HEK293T (cell line): ENCODE measurements at regions not wholly inside any gene's neighbourhood (a gene's known extent, or its start where the extent isn't known, plus 50 kb on each side); places are given as distances from the start of the nearest gene placed in this dataset.

ENCODE experiments used
- CTCF ChIA-PET: fragments of 350-600 bp; formaldehyde crosslinking; extraction: SDS; loops from one replicate; lab custom pipeline; 2021; ENCODE audit warnings: antibody characterized with exemption, inconsistent platforms; lab: Yijun Ruan, JAX
- POLR2A ChIA-PET: fragments of 350-600 bp; formaldehyde crosslinking; extraction: SDS; loops from one replicate; lab custom pipeline; 2020; ENCODE audit warnings: antibody characterized with exemption, inconsistent platforms; lab: Yijun Ruan, JAX
- DNase-seq: peaks from one replicate; pipeline ENCODE4 v3.0.0; 2012; ENCODE audit warnings: mixed read lengths; ENCODE audit errors: extremely low spot score
- ARNT ChIP-seq: fragments of 450-650 bp; IDR thresholded peaks from 2 replicates; pipeline ENCODE4 v1.6.1; 2017; ENCODE audit warnings: mild to moderate bottlenecking
- BHLHE40 ChIP-seq: fragments of 450-650 bp; IDR thresholded peaks from 2 replicates; pipeline ENCODE4 v1.6.1; 2016; ENCODE audit warnings: mild to moderate bottlenecking, moderate library complexity, borderline replicate concordance
- CTBP1 ChIP-seq: fragments of 450-650 bp; IDR thresholded peaks from 2 replicates; pipeline ENCODE4 v1.6.1; 2016; ENCODE audit warnings: borderline replicate concordance
- ELF4 ChIP-seq: fragments of 450-650 bp; IDR thresholded peaks from 2 replicates; pipeline ENCODE4 v1.6.1; 2017; ENCODE audit warnings: antibody characterized with exemption
- FOXA1 ChIP-seq: fragments of 450-650 bp; IDR thresholded peaks from 2 replicates; pipeline ENCODE4 v1.6.1; 2016; ENCODE audit warnings: mild to moderate bottlenecking
- FOXK2 ChIP-seq: fragments of 450-650 bp; IDR thresholded peaks from 2 replicates; pipeline ENCODE4 v1.6.1; 2016; ENCODE audit warnings: mild to moderate bottlenecking
- FOXM1 ChIP-seq: fragments of 450-650 bp; IDR thresholded peaks from 2 replicates; pipeline ENCODE4 v1.6.1; 2017; ENCODE audit warnings: mild to moderate bottlenecking, borderline replicate concordance
- HDGF ChIP-seq: fragments of 450-650 bp; IDR thresholded peaks from 2 replicates; pipeline ENCODE4 v1.6.1; 2017; ENCODE audit warnings: antibody characterized with exemption, borderline replicate concordance
- L3MBTL2 ChIP-seq: fragments of 450-650 bp; conservative IDR thresholded peaks from 2 replicates; pipeline ENCODE4 v1.6.1; 2016; ENCODE audit warnings: mild to moderate bottlenecking
- LEF1 ChIP-seq: fragments of 450-650 bp; IDR thresholded peaks from 2 replicates; pipeline ENCODE4 v1.6.1; 2017; ENCODE audit warnings: mild to moderate bottlenecking, borderline replicate concordance
- NFRKB ChIP-seq: fragments of 450-650 bp; IDR thresholded peaks from 2 replicates; pipeline ENCODE4 v1.6.1; 2016; ENCODE audit warnings: mild to moderate bottlenecking, moderate library complexity
- PKNOX1 ChIP-seq: fragments of 450-650 bp; IDR thresholded peaks from 2 replicates; pipeline ENCODE4 v1.6.1; 2016
- SP1 ChIP-seq: fragments of 450-650 bp; IDR thresholded peaks from 2 replicates; pipeline ENCODE4 v1.6.1; 2017
- SUZ12 ChIP-seq: fragments of 450-650 bp; IDR thresholded peaks from 2 replicates; pipeline ENCODE4 v1.6.1; 2016; ENCODE audit warnings: mild to moderate bottlenecking
- TARDBP ChIP-seq: fragments of 450-650 bp; IDR thresholded peaks from 2 replicates; pipeline ENCODE4 v1.6.1; 2016
- ZNF384 ChIP-seq: fragments of 450-650 bp; IDR thresholded peaks from 2 replicates; pipeline ENCODE4 v1.6.1; 2016

GRCh38 chrX:39248330-39248729 lies 447.1 kb downstream of the MID1IP1 start:
- CTCF ChIA-PET: interaction anchor here (0.6 kb wide), 1 partner anchor 136 kb away, joined by 3 read pairs; no protein-coding TSS in a partner anchor

GRCh38 chrX:39249999-39250398 lies 448.7 kb downstream of the MID1IP1 start:
- CTCF ChIA-PET: no interaction called here
- POLR2A ChIA-PET: interaction anchor here (0.7 kb wide), 1 partner anchor 205 kb away, joined by 3 read pairs; no protein-coding TSS in a partner anchor
- TF ChIP-seq CTBP1 (no peak), LEF1 (no peak), PKNOX1 (no peak), TARDBP (no peak), FOXK2 (no peak), FOXA1 (no peak), NFRKB (no peak), ARNT (no peak), L3MBTL2 (no peak), ZNF384 (no peak), ELF4 (no peak), SUZ12 (no peak), HDGF (no peak), FOXM1 (no peak), BHLHE40 (no peak), SP1 (no peak)
- DNase-seq: no peak

More at GRCh38 chrX:39248330-39248729, 447.1 kb downstream of the MID1IP1 start:
- POLR2A ChIA-PET: no interaction called here
- TF ChIP-seq FOXA1 (no peak), NFRKB (no peak), TARDBP (no peak), SUZ12 (no peak), ZNF384 (no peak), L3MBTL2 (no peak), ELF4 (no peak), BHLHE40 (no peak), PKNOX1 (no peak), ARNT (no peak), HDGF (no peak)
- no peak for DNase-seq

- no peak for DNase-seq
- ChIA-PET POLR2A (no interaction called here), CTCF (no interaction called here)
- TF ChIP-seq TARDBP: no peak
Observed at GRCh38 chrX:39251995-39252394, 450.7 kb downstream of the MID1IP1 start.

- ChIA-PET POLR2A (no interaction called here), CTCF (no interaction called here)
- TF ChIP-seq TARDBP (no peak), FOXK2 (no peak), FOXA1 (no peak), L3MBTL2 (no peak), CTBP1 (no peak), ZNF384 (no peak), ELF4 (no peak), LEF1 (no peak), ARNT (no peak), BHLHE40 (no peak), NFRKB (no peak), SUZ12 (no peak), PKNOX1 (no peak), FOXM1 (no peak)
- DNase-seq: no peak
Observed at GRCh38 chrX:39253551-39253950, 452.3 kb downstream of the MID1IP1 start.

- DNase-seq: no peak
- ChIA-PET POLR2A (no interaction called here), CTCF (no interaction called here)
- TF ChIP-seq FOXM1 (no peak), FOXK2 (no peak), SP1 (no peak), NFRKB (no peak), CTBP1 (no peak), ZNF384 (no peak), ELF4 (no peak), BHLHE40 (no peak)
Observed at GRCh38 chrX:39258331-39258730, 457.1 kb downstream of the MID1IP1 start.

GRCh38 chrX:39260965-39261364 lies 459.7 kb downstream of the MID1IP1 start:
- TF ChIP-seq FOXA1 (no peak), ZNF384 (no peak), SP1 (no peak), LEF1 (no peak), ELF4 (no peak), FOXK2 (no peak), NFRKB (no peak)
- DNase-seq: no peak
- POLR2A ChIA-PET: no interaction called here
- CTCF ChIA-PET: interaction anchor here (0.8 to 1.3 kb wide), 3 partner anchors 14 to 391 kb away, joined by 3 to 4 read pairs (median 4); no protein-coding TSS in a partner anchor
